HG02759 (cell line): ENCODE measurements at regions not wholly inside any gene's neighbourhood (a gene's known extent, or its start where the extent isn't known, plus 50 kb on each side); places are given as distances from the start of the nearest gene placed in this dataset.

Source experiments
- ATAC-seq: cut with Tn5 transposase; IDR thresholded peaks from one replicate; pipeline ENCODE4 v1.9.1; 2021; ENCODE audit warnings: mild to moderate bottlenecking, moderate library complexity; ENCODE audit not compliant: unreplicated experiment

- ATAC-seq = no peak
Observed at GRCh38 chr11:13868710-13869397, 93.7 kb upstream of the SPON1 start.

DNA sequence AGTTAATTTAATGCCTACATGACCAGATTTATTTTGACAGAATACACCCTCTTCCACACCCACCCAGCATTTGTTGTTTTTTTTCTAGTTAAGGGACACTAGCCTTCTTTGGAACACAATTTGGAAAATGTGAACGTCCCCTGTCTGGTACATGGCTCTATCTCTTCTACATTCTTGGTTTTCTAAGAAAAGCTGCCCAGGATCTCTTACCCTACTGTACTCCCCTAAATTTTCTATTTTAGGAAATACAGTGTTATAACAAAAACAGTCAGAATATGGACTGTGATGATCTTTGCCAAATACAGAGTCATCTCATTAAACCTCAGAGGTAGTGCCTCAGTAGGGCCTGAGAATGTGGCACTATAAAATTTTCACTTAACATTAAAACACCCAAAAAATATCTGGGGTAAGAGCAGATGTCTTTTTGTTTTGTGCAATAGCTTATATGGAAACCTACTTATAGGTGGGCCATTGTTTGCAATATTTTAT, 93.1 kb upstream of the SPON1 start:
- ATAC-seq = no peak

DNA sequence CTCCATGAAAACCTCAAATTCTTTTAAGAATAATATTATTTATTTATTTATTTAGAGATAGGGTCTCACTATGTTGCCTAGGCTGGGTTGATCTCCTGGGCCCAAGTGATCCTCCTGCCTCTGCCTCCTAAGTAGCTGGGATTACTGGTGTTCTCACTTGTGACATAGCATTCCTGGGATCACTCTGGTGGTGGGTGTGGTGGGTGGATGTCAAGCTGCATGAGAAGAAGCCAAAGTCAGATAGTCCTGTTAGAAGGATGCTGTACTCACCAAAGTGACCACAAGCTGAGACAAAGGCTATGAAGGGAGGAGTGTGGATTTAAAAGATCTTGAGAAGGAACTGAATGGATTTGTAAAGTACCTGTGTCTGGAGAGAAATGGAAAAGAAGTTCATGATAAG, 87.9 kb upstream of the SPON1 start:
- ATAC-seq = no peak

DNA sequence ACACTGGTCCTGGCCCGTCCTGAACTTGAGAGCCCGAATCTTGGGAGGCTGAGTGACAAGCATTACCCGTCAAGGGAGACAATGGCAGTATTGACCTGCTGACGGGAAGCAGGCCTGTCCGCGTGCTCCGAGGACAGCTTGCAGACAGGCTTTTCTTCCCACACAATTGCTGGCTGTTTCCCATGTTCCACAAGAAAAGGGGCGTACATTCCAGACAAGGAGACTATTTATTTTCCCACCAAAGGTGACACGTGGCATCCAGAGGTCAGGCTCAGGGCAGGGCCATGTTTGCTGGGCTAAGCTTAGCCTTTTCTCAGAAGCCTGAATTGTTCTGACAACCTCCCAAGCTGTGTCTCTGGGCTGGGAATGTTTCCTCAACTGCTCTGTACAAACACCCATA, 86.9 kb upstream of the SPON1 start:
- no peak for ATAC-seq

DNA sequence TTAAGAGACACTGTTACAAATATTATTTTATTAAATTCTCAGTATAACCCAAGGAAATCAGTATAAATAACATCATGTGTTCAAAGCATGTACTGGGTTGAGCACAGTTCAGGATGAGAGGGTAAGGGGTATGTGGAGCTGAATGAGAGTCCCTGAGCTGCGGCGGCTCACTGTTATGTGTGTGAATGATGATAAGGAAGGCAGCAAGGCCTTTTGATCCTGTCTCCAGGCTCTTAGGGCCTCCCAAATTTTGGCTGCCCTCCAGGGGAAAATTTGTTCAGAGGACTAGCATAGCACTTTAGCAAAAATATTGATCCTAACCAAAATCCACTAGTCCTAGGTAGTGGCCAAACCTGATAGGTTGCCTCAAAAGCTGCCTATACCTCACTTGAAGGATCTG, 86.1 kb upstream of the SPON1 start:
- ATAC-seq = no peak

GRCh38 chr11:13878077-13878476, 84.4 kb upstream of the SPON1 start:
- ATAC-seq = no peak

- ATAC-seq = no peak
Observed at GRCh38 chr11:13880634-13881033, 81.9 kb upstream of the SPON1 start.

GRCh38 chr11:13881226-13881905, 81.2 kb upstream of the SPON1 start:
- ATAC-seq = no peak

DNA sequence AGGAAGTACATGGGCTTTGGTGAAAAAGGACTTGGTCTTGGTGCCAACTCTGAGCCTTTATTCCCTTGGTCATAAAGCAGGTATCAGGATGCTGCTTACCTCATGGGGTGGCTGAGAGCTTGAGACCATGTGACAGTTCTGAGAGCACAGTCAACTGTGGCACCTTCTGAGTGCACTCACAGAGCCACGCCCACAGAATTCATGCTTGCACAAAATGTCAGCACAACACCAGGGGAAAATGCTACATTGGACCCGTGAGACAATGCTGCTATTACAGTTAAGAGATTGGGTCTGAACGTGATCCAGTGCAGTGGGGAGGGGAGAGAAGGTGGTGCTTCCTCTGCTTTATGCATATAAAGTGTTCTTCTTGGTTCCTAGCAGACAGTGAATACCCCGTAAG, 79.5 kb upstream of the SPON1 start:
- ATAC-seq = peak; percentile 66

DNA sequence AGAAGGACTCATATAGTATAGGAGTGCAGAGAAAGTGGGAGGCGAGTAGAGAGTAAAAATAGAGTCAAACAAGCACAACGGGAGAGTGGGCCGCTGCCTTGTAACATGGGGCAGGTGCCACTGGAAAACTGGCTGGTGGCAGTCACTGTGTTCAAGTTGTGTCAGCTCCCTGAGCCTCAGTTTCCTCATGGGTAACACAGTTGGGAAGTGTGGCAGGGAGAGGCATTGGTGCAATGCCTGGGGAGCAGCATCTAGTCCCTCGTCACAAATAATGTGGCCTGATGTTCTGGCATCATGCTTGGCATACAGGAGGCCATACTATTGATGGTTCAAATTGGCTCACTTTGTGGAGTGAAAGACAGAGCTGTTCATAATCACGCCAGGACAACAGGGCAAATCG, 78.9 kb upstream of the SPON1 start:
- ATAC-seq = no peak

- ATAC-seq = no peak
Observed at GRCh38 chr11:13884158-13884799, 78.2 kb upstream of the SPON1 start.

DNA sequence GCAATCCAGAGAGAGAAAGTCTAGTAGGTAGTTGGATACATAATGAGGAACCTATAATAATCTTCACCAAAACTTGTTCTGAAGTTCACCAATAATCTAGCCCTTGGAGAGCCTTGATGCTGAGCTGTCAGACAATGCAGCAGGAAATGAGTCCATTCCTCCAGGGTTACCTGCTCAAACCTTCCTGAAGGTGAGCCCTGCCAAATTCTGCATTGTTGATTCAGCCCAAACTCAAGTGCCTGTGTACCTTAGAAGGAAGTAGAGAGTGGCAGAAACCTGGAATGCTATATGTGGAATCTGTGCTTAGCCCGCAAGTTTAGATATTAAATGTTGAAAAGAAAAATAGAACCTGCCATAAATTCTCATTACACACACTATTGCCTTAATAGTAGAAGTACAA, 77.4 kb upstream of the SPON1 start:
- no peak for ATAC-seq

- ATAC-seq = no peak
Observed at GRCh38 chr11:13889552-13890249, 72.8 kb upstream of the SPON1 start.

GRCh38 chr11:13891911-13892310, 70.6 kb upstream of the SPON1 start:
- ATAC-seq = no peak

- no peak for ATAC-seq
Observed at GRCh38 chr11:13896175-13896980, 66.1 kb upstream of the SPON1 start.

DNA sequence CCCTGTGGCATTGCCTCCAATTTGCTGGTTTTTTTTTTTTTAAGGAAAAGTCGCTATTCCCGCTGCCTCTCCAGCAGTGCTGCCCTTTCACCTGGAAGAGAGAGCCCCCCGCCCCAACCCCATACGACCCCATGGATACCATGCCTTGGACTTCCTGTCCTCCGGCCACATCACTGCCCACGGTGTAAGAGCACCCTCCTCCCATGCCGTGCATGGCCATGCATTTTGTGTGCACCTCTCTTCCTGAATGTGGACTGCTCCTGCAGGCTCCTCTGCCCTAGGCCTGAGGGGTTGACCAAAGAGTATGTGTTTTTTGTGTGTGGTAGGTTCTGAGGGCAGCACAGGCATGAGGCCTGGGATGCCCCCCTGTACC, 65.6 kb upstream of the SPON1 start:
- no peak for ATAC-seq

GRCh38 chr11:13897646-13898276, 64.8 kb upstream of the SPON1 start:
- no peak for ATAC-seq

- ATAC-seq = no peak
Observed at GRCh38 chr11:13899603-13900002, 62.9 kb upstream of the SPON1 start.

- ATAC-seq = no peak
Observed at GRCh38 chr11:13902523-13902922, 60.0 kb upstream of the SPON1 start.

- no peak for ATAC-seq
Observed at GRCh38 chr11:13905137-13905781, 57.3 kb upstream of the SPON1 start.
